Ovary (tissue), 3 donors: ENCODE measurements at regions not wholly inside any gene's neighbourhood (a gene's known extent, or its start where the extent isn't known, plus 50 kb on each side); places are given as distances from the start of the nearest gene placed in this dataset.
"Not testable (repeated sequence)": the region's sequence is repeated elsewhere in the genome, so short reads cannot be mapped to it uniquely, and the experiment has no call there.

ENCODE experiments used
- CTCF ChIP-seq, 3 donors: fragments of 450-650 bp in 2 of 3; fragments of 200-600 bp in 1 of 3; IDR thresholded peaks; one replicate each; pipeline versions ENCODE4 v1.5.1 to v1.8.0; 2016 to 2022; ENCODE audit warnings: antibody characterized with exemption in 3 of 3, mild to moderate bottlenecking in 1 of 3
- POLR2A ChIP-seq: fragments of 450-650 bp; IDR thresholded peaks from one replicate; pipeline ENCODE4 v1.6.1; 2017; ENCODE audit warnings: antibody characterized with exemption, mild to moderate bottlenecking, moderate library complexity
- donor health status: DM: no; HTN: no; CAD: no.

GRCh38 chr14:105923520-105924191 is 397.3 kb downstream of the TMEM121 start:
- not testable (repeated sequence) for TF ChIP-seq CTCF (IDR thresholded peaks at IDR 0.05); POLR2A
